Effector CD8-positive, alpha-beta T cell (primary cell): ENCODE measurements at regions not wholly inside any gene's neighbourhood (a gene's known extent, or its start where the extent isn't known, plus 50 kb on each side); places are given as distances from the start of the nearest gene placed in this dataset.

ENCODE experiments used
- DNase-seq: peaks from one replicate; lab custom pipeline; 2025; lab: John Stamatoyannopoulos, UW

DNA sequence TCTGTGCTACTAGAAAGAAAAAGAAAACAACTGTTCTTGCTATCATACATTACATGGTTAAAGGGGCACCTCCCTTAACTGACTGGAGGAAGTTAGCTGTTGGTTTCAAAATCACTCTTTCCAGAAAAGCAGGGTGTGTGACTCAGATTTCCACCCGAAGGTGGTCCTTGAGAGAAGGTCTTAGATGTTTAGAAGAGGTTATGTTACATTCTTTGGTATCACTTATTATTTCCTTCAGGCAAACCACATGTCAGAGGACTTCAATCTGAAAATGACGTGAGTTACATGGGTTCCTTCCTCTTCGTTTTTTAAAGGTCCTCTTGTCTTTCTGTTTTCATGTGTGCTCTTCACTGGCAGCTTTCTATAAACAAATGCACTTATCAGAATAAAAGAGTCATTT lies 307.9 kb upstream of the CBLB start:
- DNase-seq: no peak

DNA sequence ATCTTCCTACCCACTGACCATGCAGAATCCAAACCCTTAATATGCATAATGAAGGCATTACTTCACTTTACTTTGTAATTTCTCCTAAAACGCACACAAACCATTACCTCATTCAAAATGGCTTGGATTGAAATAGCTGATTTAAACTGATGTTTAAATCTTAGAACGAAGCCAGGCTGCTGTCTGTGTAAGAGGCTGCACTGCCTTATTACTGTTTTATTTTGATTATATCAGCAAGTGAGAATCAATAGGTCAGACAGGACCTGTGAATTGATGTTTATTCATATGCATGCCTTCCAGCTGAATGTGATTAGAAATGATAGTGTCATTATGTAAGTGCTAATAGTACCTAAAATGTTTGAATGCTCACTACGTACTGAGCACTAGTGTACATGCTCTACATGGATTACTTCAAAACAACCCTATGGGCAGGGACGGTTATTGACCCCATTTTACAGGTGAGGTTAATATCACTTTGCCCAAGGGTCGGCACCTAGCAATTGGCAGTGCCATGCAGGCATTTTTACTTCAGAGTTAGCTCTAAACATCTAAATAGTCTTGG lies 314.2 kb upstream of the CBLB start:
- DNase-seq: no peak

DNA sequence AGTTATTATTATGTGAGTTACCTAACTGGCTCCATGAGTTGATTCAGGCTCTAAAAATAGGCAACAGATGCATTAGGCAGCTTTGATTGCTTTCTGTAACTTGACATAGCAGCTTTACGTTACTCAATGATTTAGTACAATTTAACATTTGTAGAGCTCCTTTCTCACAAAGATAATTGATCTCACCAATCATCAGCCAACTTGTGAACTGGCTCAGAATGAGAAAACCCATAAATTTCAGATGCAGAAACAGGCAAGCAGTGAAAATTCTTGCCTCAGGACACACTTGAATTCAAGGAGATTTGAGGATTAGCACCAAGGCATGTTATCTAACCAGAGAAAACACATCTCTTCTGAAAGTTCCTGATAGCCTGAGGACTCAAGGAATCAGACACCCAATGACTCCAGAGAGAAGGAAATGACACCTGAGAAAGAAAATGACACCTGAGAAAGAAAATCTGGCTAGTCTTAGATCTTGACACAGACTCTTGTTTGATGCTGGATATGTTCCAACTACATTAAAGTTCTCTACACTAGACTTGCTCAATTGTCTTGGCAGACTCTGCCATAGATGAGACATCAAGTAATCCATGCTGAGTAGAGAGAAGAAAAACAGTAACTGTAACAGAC lies 315.1 kb upstream of the CBLB start:
- DNase-seq: no peak

DNA sequence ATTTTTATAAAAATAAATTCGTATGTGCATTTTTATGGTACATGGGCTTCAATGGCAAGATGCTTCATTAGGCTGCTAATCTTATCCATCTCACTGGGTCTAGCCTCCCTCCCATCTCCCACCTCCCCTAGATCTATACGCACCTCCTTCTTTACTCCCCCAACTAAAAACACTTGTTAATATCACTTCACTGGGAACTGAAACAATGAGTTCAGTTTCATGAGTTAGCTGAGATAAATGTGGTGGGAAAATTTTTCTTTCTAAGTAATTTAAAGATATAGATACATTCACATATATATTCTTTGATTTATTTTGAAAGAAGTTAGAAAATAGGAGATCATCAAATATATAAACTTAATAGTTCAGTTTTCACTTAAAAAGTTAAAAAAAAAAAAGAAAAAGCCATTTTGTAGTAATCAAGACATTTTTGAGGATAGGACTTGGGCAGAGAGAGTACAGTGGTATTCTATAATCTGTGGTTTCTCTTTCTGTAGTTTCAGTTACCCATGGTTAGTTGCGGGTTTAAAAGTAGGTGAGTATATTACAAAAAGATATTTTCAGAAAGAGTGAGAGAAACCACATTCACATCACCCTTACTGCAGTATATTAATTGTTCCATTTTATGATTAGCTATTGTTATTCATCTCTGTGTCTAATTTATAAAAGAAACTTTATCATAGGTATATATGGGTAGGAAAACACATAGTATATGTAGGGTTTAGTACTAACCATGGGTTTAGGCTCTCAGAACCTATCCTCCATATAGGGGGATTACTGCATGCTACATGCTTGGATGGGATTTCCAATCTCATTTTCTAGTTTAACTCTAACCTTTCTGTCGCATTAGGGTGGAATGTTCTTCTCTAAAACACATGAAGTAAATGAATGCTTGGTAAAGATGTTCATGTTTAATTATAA lies 316.0 kb upstream of the CBLB start:
- no peak for DNase-seq

GRCh38 chr3:106185949-106186348 lies 317.1 kb upstream of the CBLB start:
- DNase-seq: no peak

DNA sequence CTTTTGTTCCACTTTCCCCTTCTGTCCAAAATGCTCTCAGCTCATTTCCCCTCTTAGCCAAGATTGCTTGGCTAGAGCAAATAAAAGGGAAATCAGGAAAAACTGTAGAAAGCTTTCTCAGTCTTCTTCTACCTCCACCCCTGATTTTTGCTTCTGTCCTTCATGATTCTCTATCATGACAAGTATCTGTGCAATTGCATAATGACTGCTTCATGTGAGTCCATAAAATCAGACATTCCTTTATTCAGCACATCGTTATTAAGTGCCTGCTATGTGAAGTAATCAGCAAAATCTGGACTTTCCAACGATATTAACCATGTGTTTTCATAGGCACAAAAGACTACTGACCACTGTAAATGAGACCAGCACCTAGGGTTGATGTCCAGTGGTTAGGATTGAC lies 321.5 kb upstream of the CBLB start:
- DNase-seq: no peak

DNA sequence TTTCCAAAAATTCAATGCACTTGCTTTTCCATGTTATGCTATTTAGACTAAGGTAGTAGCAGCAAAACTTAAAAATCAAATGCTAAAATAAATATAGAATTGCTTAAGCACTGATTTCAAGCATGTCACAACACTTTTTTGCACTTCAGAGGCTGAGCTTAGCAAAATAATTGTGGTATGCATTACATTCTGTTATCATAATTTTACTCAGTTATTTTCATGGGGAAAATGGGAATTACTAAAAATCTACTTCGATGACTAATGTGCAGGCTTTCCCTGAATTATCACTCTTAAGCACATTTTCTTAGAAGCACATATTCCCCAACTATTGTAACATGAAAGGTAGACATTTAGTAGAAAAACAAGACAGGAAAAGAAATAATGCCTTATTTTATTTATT lies 322.4 kb upstream of the CBLB start:
- no peak for DNase-seq

- no peak for DNase-seq
Measured at GRCh38 chr3:106191913-106192312, 323.1 kb upstream of the CBLB start.

DNA sequence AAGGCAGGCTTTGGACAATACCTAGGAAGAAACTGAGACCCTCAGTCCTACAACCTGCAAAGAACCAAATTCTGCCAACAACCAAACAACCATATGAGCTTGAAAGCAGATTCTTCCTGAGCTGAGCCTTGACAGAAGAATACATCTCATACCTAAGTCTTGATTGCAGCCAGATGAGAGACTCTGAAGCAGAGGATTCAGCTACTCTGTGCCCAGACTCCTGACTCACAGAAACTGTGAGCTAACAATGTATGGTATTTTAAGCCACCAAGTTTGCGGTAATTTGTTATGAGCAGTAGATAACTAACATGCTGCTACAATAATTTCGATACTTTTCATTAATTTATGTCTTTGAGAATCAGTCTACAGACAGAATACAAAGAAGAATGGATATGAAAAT lies 325.1 kb upstream of the CBLB start:
- no peak for DNase-seq

DNA sequence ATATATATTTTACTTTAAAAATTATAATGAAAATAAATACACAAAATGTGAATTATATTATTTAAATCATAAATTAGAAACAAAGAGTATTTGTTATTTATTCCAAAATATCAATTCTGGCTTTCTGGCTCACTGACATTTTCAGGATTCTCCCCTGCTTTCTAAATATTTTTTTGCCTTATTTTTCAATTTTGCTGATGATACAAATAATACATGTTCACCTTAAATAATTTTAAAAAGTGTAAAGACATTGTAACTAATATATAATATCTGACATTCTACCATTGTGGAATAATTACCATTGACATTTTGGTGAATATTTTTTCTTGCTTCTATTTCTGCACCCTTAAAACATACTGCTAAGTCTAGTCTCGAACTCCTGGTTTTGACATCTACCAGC lies 325.9 kb upstream of the CBLB start:
- DNase-seq: no peak

DNA sequence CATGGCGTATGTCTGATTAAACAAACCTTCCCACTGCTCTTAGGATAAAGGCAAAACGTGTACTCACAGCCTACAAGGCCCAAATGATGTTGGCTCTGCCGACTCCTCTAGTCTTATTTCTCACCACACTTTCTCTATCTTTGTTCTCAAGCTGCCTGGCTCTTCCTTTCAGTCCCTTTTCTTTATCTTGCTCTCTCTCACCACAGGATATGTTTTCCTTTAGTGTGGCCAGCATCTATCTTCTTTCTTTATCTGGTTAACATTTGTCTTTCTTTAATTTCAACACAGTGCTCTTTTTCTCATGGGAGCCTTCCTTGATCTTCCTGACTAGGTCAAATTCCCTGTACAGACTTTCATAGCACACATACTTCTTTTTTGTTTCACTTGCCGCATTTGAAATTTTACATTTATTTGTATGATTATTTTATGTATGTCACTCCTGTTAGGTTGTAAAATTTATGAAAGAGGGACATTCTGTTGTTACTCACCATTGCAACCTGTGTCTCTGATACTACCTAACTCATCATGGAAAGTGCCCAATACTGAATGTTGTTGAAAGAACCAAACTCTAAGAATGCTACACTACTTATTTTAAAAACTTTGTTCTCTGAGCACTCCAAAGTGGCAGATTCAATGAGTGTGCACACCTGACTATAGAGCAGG lies 328.9 kb upstream of the CBLB start:
- no peak for DNase-seq

DNA sequence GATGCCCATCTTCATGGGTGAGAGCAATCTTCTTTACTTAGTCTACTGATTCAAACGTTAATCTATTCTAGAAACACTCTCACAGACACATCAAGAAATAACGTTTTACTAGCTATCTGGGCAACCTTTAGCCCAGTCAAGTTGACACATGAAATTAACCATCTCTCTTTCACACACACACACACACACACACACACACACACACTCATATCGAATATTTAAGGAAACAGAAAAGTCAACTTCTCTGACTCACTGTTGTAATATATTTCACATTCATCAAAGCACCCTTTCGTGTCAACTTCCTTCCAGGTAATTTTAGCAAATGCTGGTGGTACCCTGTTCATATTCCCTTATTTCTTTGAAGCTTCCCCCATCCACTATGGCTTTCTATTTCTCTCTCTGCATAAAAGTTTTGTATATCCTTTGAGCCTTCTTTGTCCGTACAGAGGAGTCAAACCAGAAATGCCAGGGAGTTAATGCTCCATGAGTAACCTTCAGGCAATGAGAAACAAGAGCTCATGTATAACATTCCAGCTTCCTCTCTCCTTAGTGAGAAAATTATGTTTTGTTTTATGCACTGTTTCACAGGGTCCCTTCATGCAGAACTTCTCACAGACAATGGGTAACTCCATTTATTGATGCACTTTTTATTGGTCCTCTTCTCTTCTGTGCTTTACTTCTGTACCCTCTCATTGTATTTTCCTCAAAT lies 335.5 kb upstream of the CBLB start:
- no peak for DNase-seq

- DNase-seq: no peak
Measured at GRCh38 chr3:106206146-106206545, 337.3 kb upstream of the CBLB start.

GRCh38 chr3:106206613-106207012 lies 337.8 kb upstream of the CBLB start:
- no peak for DNase-seq

- DNase-seq: no peak
Measured at GRCh38 chr3:106208251-106208650, 339.4 kb upstream of the CBLB start.

- DNase-seq: no peak
Measured at GRCh38 chr3:106208967-106209366, 340.2 kb upstream of the CBLB start.

DNA sequence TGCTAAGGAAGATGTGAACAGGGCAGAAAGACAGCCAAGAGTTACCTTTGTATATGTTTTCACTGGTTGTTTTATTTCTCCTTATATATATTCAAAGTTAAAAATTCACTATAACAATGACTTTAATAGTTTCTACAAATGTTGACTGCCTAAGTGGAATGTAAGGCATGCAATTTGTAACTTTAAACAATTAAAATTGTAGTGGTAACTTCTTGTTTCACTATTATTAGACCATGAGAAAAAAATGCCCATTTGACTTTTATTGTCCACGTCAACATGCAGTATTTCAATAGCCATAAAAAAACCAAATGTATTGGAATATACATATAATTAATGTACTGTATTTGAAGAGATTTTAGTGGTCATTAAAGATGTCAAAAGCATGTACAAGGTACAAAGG lies 340.7 kb upstream of the CBLB start:
- DNase-seq: no peak

DNA sequence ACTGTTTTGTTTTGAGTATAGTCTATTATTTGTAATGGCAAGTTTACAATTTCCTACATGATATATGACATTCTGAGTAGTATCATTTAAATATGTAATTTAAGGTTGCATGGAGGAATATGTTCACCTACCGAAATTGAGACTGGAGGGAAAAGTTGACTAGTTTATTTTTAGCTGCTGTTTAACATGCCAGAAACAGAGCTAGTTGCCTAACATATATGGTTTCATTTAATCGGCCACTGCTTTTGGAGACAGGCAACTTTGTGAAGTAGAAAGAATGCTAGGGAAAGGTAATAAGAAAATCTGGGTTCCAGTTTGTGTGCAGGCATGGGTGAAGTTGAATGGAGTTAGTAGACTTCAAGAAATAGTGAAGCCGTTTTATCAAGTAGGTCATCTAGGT lies 342.1 kb upstream of the CBLB start:
- DNase-seq: no peak

GRCh38 chr3:106212665-106213222 lies 343.9 kb upstream of the CBLB start:
- DNase-seq: no peak

GRCh38 chr3:106213954-106214353 lies 345.1 kb upstream of the CBLB start:
- DNase-seq: no peak

DNA sequence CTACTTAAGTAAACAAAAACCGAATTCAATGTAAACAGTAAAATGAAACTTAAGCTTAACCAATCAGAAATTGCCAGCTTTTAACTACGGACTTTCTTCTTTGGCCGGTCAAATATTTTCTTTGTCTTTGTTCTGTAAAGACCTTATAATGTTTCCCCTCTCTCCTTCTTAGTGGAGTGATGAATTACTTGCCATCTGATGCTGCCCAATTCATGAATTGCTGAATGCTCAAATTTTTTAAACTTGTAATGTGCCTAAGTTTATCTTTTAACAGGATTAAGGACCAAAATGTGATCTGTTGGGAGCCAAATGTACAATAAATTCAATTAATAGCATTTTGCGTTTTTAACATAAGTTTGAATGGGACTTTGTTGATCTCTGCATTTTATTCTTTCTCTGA lies 345.8 kb upstream of the CBLB start:
- no peak for DNase-seq

GRCh38 chr3:106215047-106215446 lies 346.2 kb upstream of the CBLB start:
- no peak for DNase-seq
